CD4-positive, alpha-beta T cell treated with Interleukin-6 at 100 ng/mL for 8 hours (primary cell): ENCODE measurements at regions not wholly inside any gene's neighbourhood (a gene's known extent, or its start where the extent isn't known, plus 50 kb on each side); places are given as distances from the start of the nearest gene placed in this dataset.
"Not testable (repeated sequence)": the region's sequence is repeated elsewhere in the genome, so short reads cannot be mapped to it uniquely, and the experiment has no call there.

Source experiments
- DNase-seq: peaks from one replicate; pipeline ENCODE4 v3.0.0-alpha.2; 2020; ENCODE audit warnings: mixed read lengths, low spot score

DNA sequence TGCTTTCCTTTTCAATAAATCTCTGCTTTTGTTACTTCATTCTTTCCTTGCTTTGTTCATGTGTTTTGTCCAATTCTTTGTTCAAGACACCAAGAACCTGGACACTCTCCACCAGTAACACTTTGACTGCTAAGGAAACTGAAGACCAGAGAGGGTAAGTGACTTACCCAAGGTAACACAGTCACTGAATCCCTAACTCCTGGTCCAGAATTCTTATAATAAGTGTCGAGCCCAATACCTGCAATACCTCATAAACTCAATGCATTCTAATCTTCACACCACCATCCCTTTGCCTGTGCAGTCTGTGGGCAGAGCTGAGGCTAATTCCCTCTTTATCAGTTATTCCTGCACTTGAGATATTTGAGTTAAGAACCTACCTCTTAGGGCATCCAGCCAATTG, 237.8 kb downstream of the UACA start:
- DNase-seq: no peak

DNA sequence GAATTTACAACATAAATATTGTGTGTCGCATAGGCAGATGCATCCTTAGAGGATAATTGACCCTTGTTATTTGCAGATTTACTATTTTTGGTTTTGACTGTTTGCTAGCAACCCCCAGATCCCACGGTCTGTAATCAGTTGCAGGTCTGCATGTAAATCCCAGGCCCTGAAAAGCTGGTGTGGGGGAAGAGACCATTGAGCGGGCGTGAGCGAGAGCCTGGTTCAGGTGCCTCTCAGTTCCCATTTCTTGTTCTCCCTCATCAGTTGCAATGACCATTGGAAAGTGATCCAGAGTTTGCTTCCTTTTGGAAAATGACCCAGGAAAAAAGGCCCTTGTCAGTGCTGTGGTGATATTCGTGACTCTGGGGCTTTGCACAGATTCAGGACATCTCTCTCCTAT, 238.9 kb downstream of the UACA start:
- no peak for DNase-seq

DNA sequence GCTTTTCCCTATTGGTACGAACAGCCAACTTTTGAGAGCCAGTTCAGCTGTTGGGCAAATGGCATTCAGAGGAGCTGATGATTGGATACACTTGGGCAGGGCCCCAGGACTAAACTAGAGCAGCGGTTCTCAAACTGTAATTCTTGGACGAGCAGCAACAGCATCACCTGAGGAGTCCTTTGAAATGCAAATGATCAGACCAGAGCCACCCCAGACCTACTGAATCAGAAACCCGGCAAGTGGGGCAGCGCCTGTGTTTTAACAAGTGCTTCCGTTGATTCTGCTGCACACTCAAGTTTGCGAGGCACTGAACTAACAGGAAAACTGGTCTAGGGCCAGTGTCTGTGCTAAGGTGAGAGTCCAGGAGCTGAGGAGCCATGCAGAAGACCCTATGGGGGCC, 239.7 kb downstream of the UACA start:
- DNase-seq: no peak

DNA sequence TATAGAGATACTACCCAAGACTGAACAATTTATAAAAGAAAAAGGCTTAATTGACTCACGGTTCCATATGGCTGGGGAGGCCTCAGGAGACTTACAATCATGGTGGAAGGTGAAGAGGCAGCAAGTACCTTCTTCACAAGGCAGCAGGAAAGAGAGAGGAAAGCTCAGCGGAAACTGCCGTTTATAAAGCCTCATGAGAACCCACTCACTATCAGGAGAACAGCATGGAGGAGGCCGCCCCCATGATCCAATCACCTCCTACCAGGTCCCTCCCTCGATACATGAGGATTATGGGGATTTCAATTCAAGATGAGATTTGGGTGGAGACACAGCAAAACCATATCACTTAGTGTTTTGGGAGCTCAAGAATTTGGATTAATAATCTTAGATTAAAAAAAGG, 240.2 kb downstream of the UACA start:
- DNase-seq: no peak

DNA sequence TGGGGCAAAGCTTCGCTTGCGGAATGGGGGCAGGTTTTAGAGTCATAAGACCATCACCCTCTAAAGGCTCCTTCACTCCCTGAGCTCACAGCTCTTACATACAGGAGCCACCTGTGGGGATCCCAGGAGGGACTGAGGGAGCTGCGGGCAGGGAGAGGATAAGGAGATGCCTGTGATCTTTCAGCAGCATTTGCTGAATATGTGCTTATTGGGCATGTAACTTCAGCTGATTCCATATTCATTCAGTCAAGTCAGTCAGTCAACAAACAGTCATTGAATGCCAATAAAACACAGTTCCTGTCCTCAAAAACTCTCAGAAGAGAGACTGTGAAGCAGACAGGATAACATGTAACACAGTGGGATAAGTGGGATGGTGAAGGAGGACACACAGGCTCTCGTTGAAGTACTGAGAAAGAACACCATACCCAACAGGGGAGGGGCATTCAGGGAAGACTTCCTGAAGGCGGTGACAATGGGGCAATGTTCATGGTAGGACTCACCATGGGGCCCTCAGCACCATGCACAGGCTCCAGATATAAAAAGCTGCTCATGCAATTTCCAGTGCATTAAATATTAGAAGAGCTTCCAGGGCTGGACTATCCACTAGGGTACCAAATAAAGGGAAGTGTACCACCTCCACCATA, 240.9 kb downstream of the UACA start:
- DNase-seq: no peak

DNA sequence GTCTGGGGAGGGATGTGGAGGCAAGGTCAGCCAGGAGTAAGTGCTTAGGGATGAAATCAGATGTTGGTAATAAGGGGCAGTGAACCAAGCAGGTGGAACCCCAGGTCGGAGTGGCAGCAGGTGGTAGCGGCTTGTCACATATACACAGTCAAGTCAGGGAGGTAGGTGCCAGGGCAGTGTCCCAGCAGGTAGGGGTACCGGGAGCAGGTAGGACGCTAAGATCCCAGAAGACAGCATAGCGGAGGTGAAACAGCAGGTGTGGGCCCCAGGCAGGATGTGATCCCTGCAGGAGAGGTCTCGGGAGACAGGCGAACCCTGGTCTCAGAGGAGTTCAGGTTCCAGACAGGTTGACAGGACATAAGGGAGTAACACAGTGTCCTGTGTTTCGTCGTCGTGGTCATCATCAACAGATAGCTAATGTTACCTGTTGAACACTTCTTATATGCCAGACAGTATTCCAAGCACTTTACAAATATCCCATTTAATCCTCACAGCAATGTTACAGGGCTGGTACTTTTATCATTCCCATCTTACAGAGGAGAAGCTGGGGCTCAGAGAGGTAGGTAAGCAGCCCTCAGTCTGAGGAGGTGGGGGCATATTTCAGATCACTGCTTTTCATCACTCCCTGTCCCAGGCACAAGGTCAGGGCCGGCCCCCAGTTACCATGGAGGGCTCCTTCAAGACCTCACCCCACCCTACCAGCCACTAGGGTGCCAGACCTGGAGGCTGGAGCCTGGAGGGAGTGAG, 241.6 kb downstream of the UACA start:
- DNase-seq: no peak

DNA sequence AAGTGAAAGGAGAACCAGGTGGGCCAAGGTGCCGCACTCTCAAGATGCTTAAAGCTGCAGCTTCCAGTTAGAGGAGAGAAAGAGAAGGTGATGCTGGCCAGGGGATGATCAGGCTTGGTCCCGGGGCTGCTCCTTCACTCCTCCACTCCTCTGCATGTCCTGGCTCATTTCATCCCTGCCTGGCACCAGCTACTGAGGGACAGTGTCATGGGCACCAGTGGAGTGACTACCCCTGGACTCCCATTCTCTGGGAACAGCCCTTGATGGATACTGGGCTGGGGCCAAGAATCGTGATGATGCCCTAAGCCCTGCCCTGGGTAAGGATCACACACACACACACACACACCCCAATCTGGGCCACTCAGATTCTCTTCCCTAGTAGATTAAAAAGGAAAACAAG, 243.7 kb downstream of the UACA start:
- no peak for DNase-seq

DNA sequence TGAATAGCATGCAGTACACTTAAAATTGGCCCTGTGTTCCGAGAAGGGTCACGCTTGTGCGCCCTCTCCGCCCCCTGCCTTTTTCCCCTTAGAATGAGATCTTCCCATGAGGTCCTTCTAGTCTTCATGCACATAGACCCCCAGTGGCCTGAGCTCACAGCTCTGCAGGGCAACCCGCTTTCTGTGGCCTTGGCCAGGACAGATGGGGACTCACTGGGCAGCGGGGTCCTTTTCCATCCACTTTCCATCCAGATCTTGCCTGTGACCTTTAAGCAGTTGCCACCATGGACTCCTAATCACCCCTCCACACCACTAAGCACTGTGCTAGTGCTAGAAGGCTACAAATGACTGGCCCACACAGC, 244.4 kb downstream of the UACA start:
- no peak for DNase-seq

DNA sequence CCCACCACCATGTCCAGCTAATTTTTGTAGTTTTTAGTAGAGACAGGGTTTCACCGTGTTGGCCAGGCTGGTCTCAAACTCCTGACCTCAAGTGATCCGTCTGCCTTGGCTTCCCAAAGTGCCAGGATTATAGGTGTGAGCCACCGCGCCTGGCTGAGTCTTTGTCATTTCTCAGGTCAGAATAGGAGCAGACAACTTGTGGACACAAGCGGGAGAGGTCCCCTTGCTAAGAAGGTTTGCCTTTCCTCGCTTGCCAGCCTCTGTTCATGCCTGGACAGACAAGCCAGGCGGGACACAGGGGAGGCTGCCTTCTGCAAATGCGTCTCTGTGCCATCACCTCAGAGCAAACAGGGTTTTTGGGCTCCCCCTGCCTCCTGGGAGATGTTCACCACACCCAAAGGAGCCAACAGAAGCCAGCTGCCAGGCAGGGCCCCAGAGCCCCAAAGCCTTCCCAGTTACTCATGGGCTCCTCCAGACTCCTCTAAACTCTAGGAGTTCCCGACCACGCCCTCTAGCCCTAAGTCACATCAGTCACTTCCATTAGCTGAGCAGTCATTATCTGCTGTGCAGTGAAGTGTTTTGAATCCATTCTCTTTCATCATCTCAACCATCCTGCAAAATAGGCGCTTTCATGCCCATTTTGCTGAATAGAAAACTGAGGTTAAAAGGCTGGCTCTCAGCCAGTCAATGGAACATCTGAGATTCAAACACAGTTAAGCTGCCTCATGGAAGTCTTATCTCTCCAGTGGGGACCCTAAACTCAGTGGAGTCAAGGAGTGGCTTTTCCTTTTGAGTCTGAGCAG, 245.0 kb downstream of the UACA start:
- DNase-seq: no peak

DNA sequence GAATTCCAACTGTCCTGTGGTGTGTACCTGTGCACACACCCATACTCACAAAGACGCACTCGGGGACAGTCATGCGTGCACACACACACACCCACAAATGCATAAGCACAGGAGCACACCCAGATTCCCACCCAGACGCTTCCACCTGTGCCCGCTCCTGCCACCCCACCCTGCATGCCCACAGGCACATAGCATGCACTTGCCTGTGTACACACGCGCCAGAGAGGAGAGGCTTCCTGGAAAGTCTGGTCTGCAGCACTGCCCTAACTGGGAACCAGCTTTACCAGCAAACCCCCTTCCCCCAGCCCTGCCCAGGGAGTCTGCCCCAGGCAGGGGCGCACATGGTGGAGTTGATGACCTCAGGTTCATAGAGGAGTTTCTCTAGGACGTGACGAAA, 246.2 kb downstream of the UACA start:
- no peak for DNase-seq

DNA sequence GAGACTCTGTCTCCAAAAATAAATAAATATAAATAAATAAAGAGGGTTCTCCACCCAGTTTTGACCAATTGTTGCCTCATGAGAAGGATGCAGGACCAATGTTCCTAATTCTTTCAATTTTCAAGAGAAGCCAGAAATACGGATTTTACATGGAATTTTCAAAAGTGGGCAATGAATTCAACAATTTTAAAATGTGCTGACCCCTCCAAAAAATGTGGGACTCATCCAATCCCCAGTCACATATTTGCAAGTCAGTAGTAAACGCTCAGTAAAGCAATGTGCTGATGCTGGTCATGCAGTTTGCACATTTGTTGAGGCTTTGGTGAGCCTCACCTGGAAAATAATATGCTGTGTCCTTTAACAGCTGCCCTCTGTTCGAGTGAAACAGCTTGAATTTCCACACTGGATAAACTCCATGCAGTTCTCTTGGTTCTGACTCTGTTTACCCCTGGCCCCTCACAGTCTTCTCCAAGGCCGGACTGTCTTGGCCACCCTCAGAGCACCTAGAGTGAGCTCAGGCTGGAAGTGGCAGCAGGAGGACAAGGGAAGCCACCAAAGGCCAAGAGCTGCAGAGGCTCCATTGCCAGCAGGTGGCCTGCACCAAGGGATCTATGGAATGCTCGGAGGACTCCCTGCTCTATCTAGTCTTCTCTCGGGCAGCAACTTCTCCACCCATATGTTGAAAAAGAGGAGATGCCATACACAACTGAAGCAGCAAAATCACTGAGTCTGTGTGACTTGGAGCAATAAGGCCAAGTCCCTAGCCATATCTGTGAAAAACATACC, 246.8 kb downstream of the UACA start:
- no peak for DNase-seq

DNA sequence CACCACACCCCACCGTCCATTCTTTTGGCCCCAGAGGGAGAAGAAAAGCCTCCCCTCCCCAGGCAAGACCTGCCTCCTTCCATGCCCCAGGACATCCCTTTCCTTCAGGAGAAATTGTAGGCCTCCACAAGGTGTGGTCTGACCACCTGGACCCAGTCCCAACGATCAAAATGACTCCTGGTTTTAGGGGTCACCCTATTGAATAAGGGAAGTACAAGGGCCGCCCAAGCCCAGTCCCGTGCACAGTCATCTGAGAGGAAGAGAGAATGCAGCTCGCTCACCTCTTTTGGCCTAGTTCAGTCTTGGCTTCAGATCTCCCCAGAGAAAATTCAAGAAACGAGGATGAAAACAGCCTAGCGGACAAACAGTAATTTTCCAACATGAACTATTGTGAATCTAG, 249.1 kb downstream of the UACA start:
- DNase-seq: no peak

DNA sequence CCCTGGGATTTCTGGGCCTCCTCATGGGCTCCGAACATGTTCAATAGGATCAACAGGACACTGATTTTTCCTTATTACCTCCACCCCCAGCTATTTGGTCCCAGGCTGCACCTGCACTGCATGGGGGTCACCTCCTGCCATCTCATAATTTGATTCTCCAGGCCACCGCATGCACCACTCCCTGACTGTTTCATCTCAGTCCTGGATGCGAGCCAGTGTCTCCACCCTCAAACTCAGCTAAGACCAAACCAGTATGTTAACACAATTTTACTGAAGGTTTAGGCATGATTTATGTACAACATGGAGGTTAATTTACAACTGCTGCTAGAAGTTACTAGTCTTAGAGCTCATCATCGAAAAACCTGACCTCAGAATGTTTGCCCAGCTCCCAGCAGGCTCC, 249.5 kb downstream of the UACA start:
- no peak for DNase-seq

DNA sequence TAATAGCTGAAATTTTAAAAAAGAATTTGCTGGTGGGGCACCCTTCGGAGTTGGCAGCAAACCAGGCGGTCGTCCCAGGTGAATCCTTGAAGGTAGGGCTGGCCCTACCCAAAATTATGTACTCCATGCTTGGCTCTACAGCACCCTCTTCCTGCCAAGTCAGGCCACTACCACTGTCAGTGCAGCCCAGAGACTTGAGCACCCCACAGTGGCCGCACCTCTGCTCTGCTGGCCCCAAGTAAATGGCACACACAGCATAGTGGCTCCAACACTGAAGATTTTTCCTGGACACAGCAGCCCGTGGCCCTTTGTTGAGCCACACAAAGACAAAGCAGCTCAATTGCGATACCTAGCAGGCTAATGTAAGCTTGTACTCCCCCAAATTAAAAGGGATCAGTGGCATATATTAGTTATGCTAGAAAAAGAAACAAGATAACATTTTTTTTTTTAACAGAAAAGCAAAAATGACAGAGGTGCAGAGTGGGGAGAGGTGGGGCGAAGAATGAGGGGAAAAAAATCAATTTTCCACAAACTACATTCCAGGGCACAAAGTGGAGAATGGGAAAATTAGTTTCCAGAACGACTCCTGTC, 250.5 kb downstream of the UACA start:
- peak; percentile 61 for DNase-seq

DNA sequence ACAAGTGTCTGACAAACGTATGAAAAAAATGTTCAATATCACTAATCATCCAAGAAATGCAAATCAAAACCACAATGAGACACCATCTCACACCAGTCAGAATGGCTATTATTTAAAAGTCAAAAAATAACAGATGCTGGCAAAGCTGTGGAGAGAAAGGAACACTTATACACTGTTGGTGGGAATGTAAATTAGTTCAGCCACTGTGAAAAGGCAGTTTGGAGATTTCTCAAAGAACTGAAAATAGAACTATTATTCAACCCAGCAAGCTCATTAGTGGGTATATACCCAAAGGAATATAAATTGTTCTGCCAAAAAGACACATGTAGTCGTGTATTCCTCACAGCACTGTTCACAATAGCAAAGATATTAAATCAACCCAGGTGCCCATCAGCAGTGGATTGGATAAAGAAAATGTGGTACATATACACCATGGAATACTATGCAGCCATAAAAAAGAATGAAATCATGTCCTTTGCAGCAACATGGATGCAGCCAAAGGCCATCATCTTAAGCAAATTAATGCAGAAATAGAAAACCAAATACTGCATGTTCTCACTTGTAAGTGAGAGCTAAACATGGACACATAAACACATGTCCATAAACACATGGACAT, 251.3 kb downstream of the UACA start:
- not testable (repeated sequence) for DNase-seq

DNA sequence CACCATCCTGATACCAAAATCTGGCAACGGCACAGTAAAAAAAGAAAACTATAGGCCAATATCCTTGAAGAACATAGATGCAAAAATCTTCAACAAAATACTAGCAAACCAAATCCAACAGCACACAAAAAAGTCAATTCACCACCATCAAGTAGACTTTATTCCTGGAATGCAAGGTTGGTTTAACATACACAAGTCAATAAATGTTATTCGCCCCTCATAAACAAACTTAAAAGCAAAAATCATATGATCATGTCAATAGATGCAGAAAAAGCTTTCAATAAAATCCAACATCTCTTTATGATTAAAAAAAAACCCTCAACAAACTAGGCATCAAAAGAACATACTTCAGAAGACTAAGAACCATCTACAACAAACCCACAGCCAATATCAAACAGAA, 252.9 kb downstream of the UACA start:
- DNase-seq: no peak

DNA sequence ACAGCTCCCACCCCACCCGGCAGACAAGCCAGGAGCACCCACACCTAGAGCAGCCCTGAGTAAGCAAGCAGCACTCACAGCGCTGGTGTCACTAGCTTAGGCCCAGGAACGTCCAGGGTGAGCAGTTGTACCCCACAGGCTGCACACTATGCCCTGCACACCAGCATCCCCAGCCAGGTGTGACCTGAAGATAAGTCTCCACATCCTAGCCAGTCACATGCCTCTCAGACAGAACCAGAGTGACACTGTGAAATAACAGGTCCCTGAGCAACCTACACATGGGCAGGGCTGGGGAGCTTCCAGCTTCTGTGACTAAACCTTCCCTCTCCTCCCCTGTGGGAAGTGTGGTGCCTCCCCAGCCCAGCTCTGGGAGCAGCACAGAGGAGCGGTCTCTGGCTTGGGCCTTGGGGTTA, 253.6 kb downstream of the UACA start:
- no peak for DNase-seq

DNA sequence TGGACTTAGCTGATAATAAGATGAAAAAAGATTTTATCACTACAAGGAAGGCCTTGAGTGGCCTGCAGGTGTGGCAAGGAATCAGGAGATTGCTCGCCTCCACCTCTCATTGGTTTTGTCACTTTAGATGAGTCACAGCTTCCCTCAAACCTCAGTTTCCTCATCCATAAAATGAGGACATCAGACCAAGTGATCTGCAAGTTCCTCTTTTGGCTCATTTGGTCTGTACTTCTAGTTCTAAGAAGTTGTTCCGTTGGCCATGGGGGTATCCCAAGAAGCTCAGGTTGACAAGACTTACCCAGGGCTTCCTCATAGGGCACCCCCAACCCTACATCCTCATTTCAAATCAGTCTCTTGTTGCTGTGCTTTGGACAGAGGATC, 254.1 kb downstream of the UACA start:
- no peak for DNase-seq

DNA sequence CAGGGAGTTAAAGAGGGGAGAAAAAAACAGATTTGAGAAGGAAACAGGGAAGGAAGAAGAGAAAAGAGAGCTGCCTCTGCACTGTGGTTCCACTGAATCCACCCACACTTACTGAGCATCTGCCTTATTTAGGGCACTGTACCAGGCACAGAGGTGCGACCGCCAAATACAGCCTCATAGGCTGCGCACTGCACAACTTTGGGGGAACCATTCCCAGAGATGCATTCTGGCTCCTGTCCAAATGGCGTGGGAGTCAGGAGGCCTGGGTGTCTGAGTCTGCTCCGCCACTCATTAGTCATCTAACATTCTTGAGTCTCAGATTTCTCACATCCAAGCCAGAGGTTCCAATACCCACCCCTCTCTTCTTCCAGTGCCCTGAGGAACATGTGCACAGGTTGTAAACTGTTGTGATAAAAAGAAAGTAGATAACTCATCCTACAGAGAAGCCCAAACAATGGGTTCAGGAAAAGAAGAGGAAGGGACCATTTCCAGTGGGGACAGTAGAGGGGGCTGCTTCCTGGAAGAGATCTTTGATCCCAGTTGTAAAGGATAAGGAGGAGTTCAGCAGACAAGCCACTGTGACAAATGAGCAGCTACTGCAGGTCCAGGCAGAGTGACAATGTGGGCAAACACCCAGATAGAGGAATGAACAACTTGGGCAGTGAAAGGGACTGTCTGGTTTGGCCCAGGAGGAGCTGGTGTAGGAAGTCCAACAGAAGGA, 254.6 kb downstream of the UACA start:
- DNase-seq: no peak

DNA sequence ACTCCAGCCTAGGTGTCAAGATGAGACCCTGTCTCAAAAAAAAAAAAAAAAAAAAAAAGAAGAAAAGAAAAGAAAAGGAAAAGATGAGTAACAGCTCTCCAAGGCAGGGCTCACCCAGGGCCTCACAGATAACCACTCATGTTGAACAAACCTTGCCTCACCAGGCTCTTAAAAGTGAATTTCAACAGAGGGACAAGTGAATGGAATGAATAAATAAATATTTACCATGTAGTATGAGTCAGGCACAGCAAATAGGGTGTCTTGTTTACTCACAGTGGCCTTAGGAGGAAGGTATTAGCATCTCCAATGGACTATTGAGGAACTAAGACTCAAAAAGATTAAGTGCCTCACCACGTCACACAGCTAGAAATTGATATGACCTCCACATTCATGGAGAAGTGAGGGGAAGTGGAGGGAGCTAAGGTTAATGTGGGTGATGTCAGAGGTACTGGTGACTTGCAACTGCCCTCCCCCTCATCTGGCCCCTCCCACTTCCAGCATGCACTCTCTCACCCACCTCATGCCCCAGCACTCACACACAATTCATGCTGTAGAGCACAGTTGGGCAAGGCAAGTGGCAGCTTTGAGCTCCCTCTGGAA, 255.5 kb downstream of the UACA start:
- DNase-seq: no peak
